ENCODE measurements at regions not wholly inside any gene's neighbourhood (a gene's known extent, or its start where the extent isn't known, plus 50 kb on each side); places are given as distances from the start of the nearest gene placed in this dataset.
"Not testable (repeated sequence)": the region's sequence is repeated elsewhere in the genome, so short reads cannot be mapped to it uniquely, and the experiment has no call there.

DNA sequence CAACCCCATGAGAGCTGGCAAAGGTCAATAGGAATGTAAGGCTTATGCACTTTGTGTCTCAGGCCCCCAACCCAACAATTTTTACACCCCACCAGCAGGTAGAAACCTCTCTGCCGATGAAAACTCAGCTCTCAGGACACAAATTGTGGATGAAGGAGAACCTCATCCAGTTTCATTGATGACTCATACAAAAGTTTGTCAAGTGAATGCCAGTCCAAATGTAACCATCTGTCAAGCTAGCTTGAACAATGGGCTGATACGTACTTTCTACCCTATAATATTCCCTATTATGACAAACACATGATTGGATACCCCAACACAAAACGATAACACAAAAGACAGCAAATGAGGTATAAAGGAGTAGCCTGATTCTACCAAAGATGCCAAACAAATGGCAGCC lies 321.2 kb upstream of the TMEFF2 start:
- no peak overlapping the region for H3K27ac ChIP-seq
- TF ChIP-seq, protein P1, sequence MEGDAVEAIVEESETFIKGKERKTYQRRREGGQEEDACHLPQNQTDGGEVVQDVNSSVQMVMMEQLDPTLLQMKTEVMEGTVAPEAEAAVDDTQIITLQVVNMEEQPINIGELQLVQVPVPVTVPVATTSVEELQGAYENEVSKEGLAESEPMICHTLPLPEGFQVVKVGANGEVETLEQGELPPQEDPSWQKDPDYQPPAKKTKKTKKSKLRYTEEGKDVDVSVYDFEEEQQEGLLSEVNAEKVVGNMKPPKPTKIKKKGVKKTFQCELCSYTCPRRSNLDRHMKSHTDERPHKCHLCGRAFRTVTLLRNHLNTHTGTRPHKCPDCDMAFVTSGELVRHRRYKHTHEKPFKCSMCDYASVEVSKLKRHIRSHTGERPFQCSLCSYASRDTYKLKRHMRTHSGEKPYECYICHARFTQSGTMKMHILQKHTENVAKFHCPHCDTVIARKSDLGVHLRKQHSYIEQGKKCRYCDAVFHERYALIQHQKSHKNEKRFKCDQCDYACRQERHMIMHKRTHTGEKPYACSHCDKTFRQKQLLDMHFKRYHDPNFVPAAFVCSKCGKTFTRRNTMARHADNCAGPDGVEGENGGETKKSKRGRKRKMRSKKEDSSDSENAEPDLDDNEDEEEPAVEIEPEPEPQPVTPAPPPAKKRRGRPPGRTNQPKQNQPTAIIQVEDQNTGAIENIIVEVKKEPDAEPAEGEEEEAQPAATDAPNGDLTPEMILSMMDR (IDR thresholded peaks at IDR 0.05): no peak
- no peak for TF ChIP-seq ZFX (IDR thresholded peaks at IDR 0.05; ENCODE audit: borderline replicate concordance)

DNA sequence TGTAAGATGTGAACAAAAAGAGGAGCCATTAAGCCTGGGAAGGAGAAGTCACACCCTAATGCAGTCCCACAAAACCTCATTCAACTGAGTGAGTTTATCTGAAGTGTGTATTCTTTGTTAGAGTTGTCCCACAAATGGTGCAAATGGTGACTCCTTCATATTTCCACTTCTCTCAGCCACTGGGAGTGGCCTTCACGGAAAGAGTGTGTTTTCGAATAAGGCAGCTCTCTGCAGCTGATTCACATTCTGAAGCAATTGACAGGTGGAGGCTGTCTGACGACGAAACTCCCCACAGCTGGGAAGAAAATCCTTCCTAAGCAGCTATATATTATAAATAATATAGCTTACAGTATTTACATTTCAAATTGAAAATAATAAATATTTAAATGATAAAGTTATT lies 318.8 kb upstream of the TMEFF2 start:
- H3K27ac ChIP-seq: no peak overlapping the region
- no peak for TF ChIP-seq ZFX (IDR thresholded peaks at IDR 0.05; ENCODE audit: borderline replicate concordance)
- TF ChIP-seq, protein P1 (IDR thresholded peaks at IDR 0.05): no peak

DNA sequence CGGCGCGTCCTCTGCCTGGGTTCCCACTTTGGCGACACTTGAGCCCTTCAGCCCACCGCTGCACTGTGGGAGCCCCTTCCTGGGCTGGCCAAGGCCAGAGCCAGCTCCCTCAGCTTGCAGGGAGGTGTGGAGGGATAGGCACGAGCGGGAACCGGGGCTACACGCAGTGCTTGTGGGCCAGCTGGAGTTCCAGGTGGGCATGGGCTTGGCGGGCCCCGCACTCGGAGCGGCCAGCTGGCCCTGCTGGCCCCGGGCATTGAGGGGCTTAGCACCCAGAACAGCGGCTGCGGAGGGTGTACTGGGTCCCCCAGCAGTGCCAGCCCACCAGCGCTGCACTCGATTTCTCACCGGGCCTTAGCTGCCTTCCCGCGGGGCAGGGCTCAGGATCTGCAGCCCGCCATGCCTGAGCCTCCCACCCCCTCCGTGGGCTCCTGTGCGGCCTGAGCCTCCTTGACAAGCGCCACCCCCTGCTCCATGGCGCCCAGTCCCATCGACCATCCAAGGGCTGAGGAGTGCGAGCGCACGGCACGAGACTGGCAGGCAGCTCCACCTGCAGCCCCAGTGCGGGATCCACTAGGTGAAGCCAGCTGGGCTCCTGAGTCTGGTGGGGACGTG lies 313.2 kb upstream of the TMEFF2 start:
- not testable (repeated sequence) for H3K27ac ChIP-seq

DNA sequence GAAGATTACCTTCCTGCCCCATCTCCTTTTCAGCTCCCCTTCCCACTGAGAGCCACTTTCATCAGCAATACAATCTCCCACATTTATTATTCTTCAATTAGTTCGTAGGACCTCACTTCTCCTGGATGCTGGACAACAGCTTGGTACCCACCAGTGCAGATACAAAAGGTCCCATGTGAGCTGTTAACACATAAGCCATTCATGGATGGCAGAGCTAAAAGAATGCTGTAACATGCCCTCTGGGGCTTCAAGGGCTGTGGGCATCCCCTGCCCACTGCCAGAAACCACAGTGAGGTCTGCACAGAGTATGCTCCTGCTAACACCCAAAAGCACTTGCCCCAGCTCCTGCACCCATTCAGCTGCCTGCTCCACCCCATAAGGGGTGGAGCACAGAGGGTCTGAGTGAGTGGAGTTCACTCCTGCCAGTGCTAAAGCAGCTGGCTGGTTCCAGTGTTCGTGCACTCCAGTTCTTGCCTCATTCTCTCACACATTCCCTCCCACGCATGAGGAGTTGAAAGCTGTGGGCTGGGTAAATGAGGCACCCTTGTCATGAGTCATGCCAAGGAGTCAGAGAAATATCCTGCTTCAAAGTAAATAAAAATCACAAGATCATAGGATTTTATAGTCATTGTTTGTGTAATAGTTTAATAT lies 305.9 kb upstream of the TMEFF2 start:
- peak overlapping the region; percentile 71 for H3K27ac ChIP-seq
- no peak for TF ChIP-seq ZFX (IDR thresholded peaks at IDR 0.05; ENCODE audit: borderline replicate concordance)
- TF ChIP-seq, protein P1 (IDR thresholded peaks at IDR 0.05): no peak

DNA sequence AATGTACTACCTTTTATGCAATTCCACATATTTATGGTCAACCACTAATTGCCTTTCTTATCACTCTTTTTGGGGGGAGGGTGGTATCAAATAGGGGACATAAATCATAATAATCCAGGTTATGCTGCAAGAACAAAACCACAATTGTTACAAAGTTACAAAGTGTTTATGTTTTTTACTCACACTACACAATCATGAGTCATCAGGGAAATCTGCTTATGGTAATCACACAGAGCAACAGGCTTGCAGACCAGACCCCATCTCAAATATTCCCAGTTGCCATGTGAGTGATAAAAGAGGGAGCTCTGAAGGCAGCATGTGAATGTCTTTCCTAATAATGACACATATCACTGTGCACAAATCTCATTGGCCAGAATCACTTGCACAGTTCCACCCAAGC lies 304.7 kb upstream of the TMEFF2 start:
- peak overlapping the region; percentile 71; the same call in 1 of the 2 replicates for H3K27ac ChIP-seq
- TF ChIP-seq ZFX (IDR thresholded peaks at IDR 0.05; ENCODE audit: borderline replicate concordance): no peak
- TF ChIP-seq, protein P1 (IDR thresholded peaks at IDR 0.05): no peak

DNA sequence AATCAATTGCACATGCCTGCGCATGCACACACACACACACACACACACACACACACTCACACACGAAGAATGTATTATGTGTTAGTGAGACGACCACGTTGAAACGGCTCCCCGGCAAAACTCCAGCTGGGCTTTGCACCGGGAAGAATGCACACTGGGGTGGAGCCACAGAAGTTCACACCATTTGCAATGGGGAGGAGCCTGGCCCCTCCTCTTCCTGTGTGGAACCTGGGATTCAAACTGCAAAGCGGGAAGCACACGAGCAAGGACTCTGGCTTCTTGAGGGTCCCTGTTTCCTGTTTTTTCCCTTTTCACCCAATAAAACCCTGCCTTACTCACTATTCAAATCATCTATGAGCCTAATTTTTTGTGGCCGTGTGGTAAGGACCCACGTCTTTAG lies 304.0 kb upstream of the TMEFF2 start:
- no peak for TF ChIP-seq ZFX (IDR thresholded peaks at IDR 0.05; ENCODE audit: borderline replicate concordance)
- TF ChIP-seq, protein P1 (IDR thresholded peaks at IDR 0.05): no peak
- H3K27ac ChIP-seq: no peak overlapping the region; the same call in 1 of the 2 replicates

DNA sequence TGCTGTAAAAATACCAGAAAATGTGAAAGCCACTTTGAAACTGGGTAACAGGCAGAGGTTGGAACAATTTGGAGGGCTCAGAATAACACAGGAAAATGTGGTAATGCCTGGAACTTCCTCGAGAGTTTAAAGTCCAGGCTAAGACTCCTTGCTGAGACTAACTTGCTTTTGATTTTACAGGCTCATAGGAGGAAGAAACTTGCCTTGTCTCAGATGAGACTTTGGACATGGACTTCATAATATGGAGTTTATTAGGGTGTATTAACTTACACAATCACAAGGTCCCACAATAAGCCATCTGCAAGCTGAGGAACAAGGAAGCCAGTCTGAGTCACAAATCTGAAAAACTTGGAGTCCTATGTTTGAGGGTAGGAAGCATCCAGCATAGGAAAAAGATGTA lies 293.4 kb upstream of the TMEFF2 start:
- not testable (repeated sequence) for H3K27ac ChIP-seq

DNA sequence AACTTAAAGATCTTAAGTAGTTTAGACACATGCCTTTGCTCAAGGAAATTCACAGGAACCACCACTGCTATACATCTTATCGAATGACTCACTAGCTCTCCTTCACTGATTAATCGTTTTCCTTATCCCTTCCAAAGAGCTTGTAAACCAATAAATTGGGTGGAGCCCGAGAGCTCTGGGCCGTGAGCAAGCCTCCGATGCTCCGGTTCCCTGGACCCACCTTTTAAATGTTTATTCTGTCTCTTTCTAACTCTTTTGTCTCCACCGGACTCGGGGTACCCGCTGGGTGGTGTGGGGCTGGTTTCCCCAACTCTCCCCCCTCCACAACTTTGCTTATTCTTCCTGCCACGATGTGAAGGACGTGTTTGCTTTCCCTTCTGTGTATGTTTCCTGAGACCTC lies 292.9 kb upstream of the TMEFF2 start:
- no peak for TF ChIP-seq ZFX (IDR thresholded peaks at IDR 0.05; ENCODE audit: borderline replicate concordance)
- TF ChIP-seq, protein P1 (IDR thresholded peaks at IDR 0.05): no peak

More for the DNA sequence above, 292.9 kb upstream of the TMEFF2 start:
- H3K27ac ChIP-seq: no peak overlapping the region

Measured in 22Rv1 (cell line).